NCI-H2029 (cell line): ENCODE measurements at regions not wholly inside any gene's neighbourhood (a gene's known extent, or its start where the extent isn't known, plus 50 kb on each side); places are given as distances from the start of the nearest gene placed in this dataset.
"Not testable (repeated sequence)": the region's sequence is repeated elsewhere in the genome, so short reads cannot be mapped to it uniquely, and the experiment has no call there.

Experiments used
- DNase-seq: peaks from one replicate; lab custom pipeline; 2025; lab: John Stamatoyannopoulos, UW

GRCh38 chr1:173342736-173343135 is 134.4 kb upstream of the PRDX6 start:
- DNase-seq: no peak

- DNase-seq: no peak
Measured at GRCh38 chr1:173344034-173344743, 132.9 kb upstream of the PRDX6 start.

DNA sequence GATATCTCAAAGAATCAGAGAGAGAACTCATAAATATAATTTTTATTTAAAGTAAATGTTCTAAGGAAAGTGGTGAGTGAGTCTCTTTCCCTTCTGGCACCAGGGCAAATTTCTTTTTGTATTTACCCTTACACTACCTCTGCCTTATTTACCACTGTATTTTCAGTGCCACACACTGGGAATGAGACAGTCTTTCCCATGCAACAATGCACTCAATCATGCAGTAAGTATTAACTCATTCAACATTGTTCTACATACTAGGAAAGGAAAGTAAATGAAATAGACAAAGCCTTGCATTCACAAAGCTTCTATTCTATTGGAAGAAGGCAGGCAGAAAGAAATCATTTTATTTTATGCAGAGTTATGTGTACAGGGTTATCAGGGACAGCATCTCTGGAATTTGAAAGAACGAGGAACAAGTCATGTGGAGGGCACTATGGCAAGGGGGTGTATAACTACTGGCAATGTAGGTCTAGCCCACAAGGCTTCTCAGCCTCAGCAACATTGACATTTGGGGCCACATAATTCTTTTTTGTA is 129.8 kb upstream of the PRDX6 start:
- DNase-seq: no peak

DNA sequence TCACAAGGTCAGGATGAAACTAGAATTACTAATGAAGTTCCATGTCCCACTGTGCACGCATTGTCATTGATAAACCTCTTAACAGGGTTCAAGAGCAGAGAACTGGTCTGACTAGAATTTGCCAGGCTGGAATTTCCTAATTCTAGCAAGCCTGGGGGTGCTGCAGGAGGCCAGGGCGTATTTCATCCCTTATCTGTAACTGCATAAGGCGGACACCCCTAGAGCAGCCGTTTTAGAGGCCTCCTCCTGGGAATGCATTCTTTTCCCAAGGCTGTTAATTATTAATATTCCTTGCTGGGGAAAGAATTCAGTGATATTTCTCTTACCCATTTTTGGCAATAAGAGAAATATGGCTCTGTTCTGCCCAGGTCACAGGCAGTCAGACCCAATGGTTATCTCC is 124.5 kb upstream of the PRDX6 start:
- not testable (repeated sequence) for DNase-seq

GRCh38 chr1:173353350-173353749 is 123.8 kb upstream of the PRDX6 start:
- DNase-seq: no peak

DNA sequence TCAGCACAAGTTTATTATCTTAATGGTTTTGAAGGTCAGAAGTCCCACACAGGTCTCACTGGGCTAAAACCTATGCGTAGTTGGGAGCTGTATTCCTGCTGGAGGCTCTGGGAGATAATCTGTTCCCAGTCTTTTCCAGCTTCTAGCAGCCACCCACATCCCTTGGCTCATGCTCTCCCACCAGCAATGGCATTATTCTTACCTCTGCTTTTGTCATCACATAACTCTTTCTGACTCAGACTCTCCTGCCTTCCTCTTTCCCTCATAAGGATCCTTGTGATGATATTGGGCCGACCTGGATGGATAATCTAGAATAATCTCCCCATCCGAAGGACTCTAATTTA is 122.2 kb upstream of the PRDX6 start:
- DNase-seq: no peak

GRCh38 chr1:173355281-173356031 is 121.7 kb upstream of the PRDX6 start:
- no peak for DNase-seq

DNA sequence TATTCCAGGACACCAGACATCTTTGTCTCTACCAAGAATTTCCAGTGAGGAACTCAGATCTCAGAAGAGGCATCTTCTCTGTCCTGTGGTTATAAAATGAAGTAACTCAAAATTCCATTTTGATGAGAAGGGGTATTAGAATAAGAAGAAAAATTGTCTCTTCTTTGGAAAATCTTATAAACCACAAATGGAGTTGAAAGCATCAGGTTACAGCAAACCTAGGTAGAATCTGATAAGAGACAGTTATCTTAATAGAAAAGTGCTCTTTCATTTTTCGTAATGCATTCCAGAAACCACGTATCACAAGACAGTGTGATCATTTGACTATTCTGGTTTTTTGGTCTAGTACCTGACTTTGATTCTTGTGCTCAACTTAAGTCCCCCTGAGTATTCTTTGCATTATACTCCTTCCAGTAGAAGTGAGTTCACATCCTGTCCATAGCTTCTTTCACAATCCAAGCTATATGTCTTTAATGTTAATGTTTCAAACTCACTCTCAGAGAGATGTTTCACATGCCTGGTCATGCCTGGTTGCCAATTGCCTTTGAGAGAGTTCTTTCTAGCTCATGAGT is 120.9 kb upstream of the PRDX6 start:
- no peak for DNase-seq

GRCh38 chr1:173360487-173361063 is 116.6 kb upstream of the PRDX6 start:
- no peak for DNase-seq

- DNase-seq: no peak
Measured at GRCh38 chr1:173362543-173362942, 114.6 kb upstream of the PRDX6 start.

DNA sequence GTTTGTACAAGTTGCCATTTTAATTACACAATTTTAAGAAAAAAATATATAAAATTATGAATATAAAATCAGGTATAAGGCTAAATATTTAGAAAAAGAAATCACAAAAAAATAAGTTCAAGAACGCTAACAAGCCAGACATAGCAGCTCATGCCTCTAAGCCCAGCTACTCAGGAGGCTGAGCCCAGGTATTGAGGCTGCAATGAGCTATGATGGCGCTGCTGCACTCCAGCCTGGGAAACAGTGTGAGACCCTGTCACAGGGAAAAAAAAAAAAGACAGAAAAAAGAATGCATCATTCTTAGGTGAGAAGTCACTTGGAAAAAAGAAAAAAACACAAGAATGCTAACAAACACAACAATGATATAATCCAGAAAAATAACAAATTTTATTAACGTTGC is 112.3 kb upstream of the PRDX6 start:
- no peak for DNase-seq

DNA sequence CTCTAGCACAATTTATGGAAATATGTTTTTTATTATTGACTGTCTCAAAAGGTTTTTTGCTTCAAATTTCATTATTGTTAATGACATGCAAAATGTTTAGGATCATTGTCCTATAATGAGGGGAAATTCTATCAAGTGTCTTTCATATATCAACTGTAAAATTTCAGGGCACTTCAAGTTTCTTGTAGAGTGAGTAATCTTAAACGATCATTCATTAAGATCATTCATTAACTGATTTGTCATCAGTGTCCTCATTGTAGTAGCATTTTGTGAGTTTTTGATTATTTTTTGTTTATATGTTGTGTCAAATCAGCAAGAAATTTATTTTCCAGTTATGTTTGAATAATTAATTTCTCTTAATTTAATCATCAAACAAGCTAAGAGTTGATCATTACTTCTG is 111.8 kb upstream of the PRDX6 start:
- DNase-seq: no peak

- DNase-seq: no peak
Measured at GRCh38 chr1:173367136-173367535, 110.0 kb upstream of the PRDX6 start.

- DNase-seq: not testable (repeated sequence)
Measured at GRCh38 chr1:173370586-173370985, 106.5 kb upstream of the PRDX6 start.

DNA sequence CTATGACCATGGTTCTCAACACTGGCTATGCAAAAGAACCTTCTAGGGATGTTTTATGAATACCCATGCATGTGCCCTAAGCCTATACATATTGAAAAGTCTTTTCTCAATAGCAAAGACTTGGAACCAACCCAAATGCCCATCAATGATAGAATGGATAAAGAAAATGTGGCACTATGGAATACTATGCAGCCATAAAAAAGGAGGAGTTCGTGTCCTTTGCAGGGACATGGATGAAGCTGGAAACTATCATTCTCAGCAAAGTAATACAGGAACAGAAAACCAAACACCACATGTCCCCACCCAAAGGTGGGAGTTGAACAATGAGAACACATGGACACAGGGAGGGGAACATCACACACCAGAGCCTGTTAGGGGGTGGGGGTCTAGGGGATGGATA is 101.1 kb upstream of the PRDX6 start:
- not testable (repeated sequence) for DNase-seq

GRCh38 chr1:173377266-173377665 is 99.9 kb upstream of the PRDX6 start:
- no peak for DNase-seq

GRCh38 chr1:173383351-173383750 is 93.8 kb upstream of the PRDX6 start:
- no peak for DNase-seq

GRCh38 chr1:173388352-173388751 is 88.8 kb upstream of the PRDX6 start:
- DNase-seq: no peak

GRCh38 chr1:173392895-173393658 is 84.1 kb upstream of the PRDX6 start:
- no peak for DNase-seq

DNA sequence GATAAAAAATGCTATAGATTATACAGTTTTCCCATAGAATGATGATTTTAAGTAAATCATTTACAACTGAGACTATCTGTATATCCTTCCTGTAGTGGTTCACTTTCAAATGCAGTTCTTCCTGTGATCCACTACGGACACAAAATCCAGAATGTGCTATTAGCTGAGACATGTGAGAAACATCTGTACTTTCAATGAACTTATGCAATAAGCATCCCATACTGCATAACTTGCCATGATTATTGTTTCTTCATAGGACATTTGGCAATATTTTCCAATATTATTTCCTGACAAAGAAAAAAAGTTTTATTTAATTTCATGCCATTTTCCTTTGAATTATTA is 83.5 kb upstream of the PRDX6 start:
- no peak for DNase-seq

DNA sequence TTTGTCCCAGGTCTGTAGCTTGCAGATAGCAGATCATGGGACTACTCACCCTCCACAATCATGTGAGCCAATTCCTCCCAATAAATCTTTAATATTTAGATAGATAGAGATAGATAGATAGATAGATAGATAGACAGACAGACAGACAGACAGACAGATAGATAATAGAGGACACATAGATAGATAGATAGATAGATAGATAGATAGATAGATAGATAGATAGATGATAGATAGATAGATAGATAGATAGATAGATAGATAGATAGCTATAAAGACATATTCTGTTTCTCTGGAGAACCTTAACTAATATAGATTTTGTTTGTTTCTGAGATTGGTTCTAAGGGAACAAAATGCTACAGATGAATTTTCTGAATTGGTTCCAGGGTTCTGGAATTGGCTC is 82.3 kb upstream of the PRDX6 start:
- not testable (repeated sequence) for DNase-seq

- no peak for DNase-seq
Measured at GRCh38 chr1:173395762-173396161, 81.4 kb upstream of the PRDX6 start.
